ENCODE measurements at regions not wholly inside any gene's neighbourhood (a gene's known extent, or its start where the extent isn't known, plus 50 kb on each side); places are given as distances from the start of the nearest gene placed in this dataset.
A peak's percentile ranks its signal among the peaks of the same experiment; 100 is the strongest.

DNA sequence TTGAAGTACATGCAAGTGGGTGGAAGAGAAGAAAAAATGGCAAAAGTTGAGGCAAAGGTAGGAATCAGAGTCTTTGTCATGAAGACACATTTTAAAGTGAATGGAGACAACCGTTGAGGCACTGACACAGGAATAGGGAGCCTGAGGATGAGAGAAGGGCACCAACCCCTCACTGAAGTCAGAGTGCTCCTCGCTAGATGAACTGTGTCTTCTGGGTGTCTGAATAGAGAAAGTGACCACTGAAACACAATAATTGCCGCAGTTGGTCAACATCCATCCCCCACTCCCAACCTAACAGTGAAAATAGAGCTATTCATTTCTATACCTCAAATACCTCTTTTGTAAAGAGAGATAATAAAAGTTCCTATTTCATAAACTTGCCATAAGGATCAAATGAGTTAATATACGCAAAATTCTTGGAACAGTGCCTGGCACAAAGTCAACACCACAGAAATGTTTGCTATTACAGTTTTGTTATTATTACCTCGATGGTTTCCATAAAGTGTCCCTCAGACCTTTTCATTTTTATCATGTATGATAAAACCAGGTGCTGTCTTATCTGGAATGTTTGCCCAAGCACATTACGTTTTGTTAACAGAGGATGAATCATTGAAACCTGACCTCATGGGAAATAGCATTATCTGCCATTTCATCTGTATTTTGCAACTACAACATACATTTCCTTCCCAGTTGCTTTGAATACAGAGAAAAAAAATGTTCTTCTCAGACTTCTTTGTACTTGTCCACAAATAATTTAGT lies 61.8 kb upstream of the SP4 start:
- Histone ChIP-seq H3K9me3 (ENCODE audit: low read length) (no peaks in the 10 kb centered on the region), H3K4me1 (ENCODE audit: insufficient read depth, low read length) (peaks cover 28% of the 10 kb centered on the region), H3K27ac (ENCODE audit: low read length) (peak overlapping the region; percentile 86), H3K79me2 (ENCODE audit: low read length) (no peaks in the 10 kb centered on the region), H3K27me3 (ENCODE audit: low read length) (no peaks in the 10 kb centered on the region), H3K36me3 (ENCODE audit: low read depth, low read length) (no peaks in the 10 kb centered on the region), H3K9ac (ENCODE audit: low read length) (peak overlapping the region; percentile 50), H3K4me3 (ENCODE audit: low read length) (no peak overlapping the region; the same call in 1 of the 2 replicates), H3K4me2 (ENCODE audit: low read length) (peak overlapping the region; percentile 69), H3F3A (ENCODE audit: low read length, unreplicated experiment) (no peaks in the 10 kb centered on the region), H4K20me1 (ENCODE audit: low read length) (no peaks in the 10 kb centered on the region), H3K9me2 (replicated peaks; ENCODE audit: low read length) (no peaks in the 10 kb centered on the region), H2AFZ (ENCODE audit: low read length) (no peak overlapping the region)
- TF ChIP-seq EZH2phosphoT487 (IDR thresholded peaks at IDR 0.05; ENCODE audit: borderline replicate concordance, low read length) (no peak), EZH2 (IDR thresholded peaks at IDR 0.05; ENCODE audit: low read length, unreplicated experiment) (no peak)
- TF ChIP-seq, protein P1, sequence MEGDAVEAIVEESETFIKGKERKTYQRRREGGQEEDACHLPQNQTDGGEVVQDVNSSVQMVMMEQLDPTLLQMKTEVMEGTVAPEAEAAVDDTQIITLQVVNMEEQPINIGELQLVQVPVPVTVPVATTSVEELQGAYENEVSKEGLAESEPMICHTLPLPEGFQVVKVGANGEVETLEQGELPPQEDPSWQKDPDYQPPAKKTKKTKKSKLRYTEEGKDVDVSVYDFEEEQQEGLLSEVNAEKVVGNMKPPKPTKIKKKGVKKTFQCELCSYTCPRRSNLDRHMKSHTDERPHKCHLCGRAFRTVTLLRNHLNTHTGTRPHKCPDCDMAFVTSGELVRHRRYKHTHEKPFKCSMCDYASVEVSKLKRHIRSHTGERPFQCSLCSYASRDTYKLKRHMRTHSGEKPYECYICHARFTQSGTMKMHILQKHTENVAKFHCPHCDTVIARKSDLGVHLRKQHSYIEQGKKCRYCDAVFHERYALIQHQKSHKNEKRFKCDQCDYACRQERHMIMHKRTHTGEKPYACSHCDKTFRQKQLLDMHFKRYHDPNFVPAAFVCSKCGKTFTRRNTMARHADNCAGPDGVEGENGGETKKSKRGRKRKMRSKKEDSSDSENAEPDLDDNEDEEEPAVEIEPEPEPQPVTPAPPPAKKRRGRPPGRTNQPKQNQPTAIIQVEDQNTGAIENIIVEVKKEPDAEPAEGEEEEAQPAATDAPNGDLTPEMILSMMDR (conservative IDR thresholded peaks at IDR 0.05; ENCODE audit: low read depth, low read length): no peak
- POLR2A ChIA-PET (ENCODE audit: unreplicated experiment): no interaction called here
- CTCF ChIA-PET: no interaction called here
- no TSS peak for BruUV-seq (replicated peaks)
- ATAC-seq (peak; percentile 77), DNase-seq (peak; percentile 90)
- intact Hi-C loops (cut with micrococcal nuclease): no loop called here

DNA sequence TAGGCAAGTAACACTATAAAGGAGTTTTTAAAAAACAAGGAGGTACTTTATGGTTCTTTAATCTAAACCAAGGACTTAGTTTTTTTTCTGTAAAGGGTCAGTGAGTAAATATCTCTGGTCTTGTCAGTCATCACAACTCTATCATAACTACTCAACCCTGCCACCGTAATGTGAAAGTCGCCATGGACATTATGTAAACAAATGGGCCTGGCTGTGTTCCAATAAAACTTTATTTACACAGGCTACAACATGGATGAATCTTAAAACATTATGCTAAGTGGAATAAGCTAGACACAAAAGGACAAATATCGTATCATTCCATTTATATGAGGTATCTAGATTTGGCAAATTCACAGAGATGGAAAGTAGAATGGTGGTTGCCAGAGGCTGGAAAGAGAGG lies 60.8 kb upstream of the SP4 start:
- peak overlapping the region; percentile 50 for H3K9ac ChIP-seq (ENCODE audit: low read length)
- H3K27ac ChIP-seq (ENCODE audit: low read length): peak overlapping the region; percentile 84
- H3K9me2 ChIP-seq (replicated peaks; ENCODE audit: low read length): no peaks in the 10 kb centered on the region
- peak overlapping the region; percentile 69 for H3K4me2 ChIP-seq (ENCODE audit: low read length)
- BruUV-seq (replicated peaks): no TSS peak
- no peaks in the 10 kb centered on the region for H3K79me2 ChIP-seq (ENCODE audit: low read length)
- no peaks in the 10 kb centered on the region for H3K9me3 ChIP-seq (ENCODE audit: low read length)
- no peaks in the 10 kb centered on the region for H3K27me3 ChIP-seq (ENCODE audit: low read length)
- intact Hi-C loops (cut with micrococcal nuclease): no loop called here
- no peak overlapping the region for H2AFZ ChIP-seq (ENCODE audit: low read length)
- peaks cover 28% of the 10 kb centered on the region for H3K4me1 ChIP-seq (ENCODE audit: insufficient read depth, low read length)
- peak; percentile 71 for DNase-seq
- H3K4me3 ChIP-seq (ENCODE audit: low read length): no peak overlapping the region; the same call in 1 of the 2 replicates
- TF ChIP-seq EZH2 (IDR thresholded peaks at IDR 0.05; ENCODE audit: low read length, unreplicated experiment): no peak
- TF ChIP-seq, protein P1 (conservative IDR thresholded peaks at IDR 0.05; ENCODE audit: low read depth, low read length): no peak
- TF ChIP-seq EZH2phosphoT487 (IDR thresholded peaks at IDR 0.05; ENCODE audit: borderline replicate concordance, low read length): no peak
- ChIA-PET POLR2A (ENCODE audit: unreplicated experiment) (no interaction called here), CTCF (no interaction called here)
- H4K20me1 ChIP-seq (ENCODE audit: low read length): no peaks in the 10 kb centered on the region
- no peaks in the 10 kb centered on the region for H3K36me3 ChIP-seq (ENCODE audit: low read depth, low read length)
- no peaks in the 10 kb centered on the region for H3F3A ChIP-seq (ENCODE audit: low read length, unreplicated experiment)
- ATAC-seq: no peak

DNA sequence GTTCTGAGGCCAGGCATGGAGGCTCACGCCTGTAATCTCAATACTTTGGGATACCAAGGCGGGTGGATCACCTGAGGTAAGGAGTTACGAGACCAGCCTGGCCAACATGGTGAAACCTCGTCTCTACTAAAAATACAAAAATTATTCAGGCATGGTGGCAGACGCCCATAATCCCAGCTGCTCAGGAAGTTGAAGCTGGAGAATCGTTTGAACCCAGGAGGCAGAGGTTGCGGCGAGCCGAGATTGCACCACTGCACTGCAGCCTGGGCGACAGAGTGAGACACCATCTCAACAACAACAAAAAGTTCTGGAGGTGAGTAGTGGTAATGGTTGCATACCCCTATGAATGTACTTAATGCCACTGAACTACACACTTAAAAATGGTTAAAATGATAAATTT lies 60.3 kb upstream of the SP4 start:
- CTCF ChIA-PET: no interaction called here
- Histone ChIP-seq H3K9me2 (replicated peaks; ENCODE audit: low read length) (no peaks in the 10 kb centered on the region), H3K9me3 (ENCODE audit: low read length) (no peaks in the 10 kb centered on the region), H3K27ac (ENCODE audit: low read length) (peak overlapping the region; percentile 84), H3K9ac (ENCODE audit: low read length) (no peak overlapping the region), H4K20me1 (ENCODE audit: low read length) (no peaks in the 10 kb centered on the region), H2AFZ (ENCODE audit: low read length) (no peak overlapping the region), H3F3A (ENCODE audit: low read length, unreplicated experiment) (no peaks in the 10 kb centered on the region), H3K79me2 (ENCODE audit: low read length) (no peaks in the 10 kb centered on the region), H3K4me3 (ENCODE audit: low read length) (no peak overlapping the region), H3K4me1 (ENCODE audit: insufficient read depth, low read length) (peaks cover 28% of the 10 kb centered on the region), H3K36me3 (ENCODE audit: low read depth, low read length) (no peaks in the 10 kb centered on the region), H3K27me3 (ENCODE audit: low read length) (no peaks in the 10 kb centered on the region), H3K4me2 (ENCODE audit: low read length) (0 out of 2 replicates have a peak overlapping the region, but pooled peaks have one; percentile 69)
- no TSS peak for BruUV-seq (replicated peaks)
- no peak for TF ChIP-seq EZH2 (IDR thresholded peaks at IDR 0.05; ENCODE audit: low read length, unreplicated experiment)
- TF ChIP-seq, protein P1 (conservative IDR thresholded peaks at IDR 0.05; ENCODE audit: low read depth, low read length): no peak
- no peak for TF ChIP-seq EZH2phosphoT487 (IDR thresholded peaks at IDR 0.05; ENCODE audit: borderline replicate concordance, low read length)
- POLR2A ChIA-PET (ENCODE audit: unreplicated experiment): no interaction called here
- intact Hi-C loops (cut with micrococcal nuclease): no loop called here
- no peak for DNase-seq
- ATAC-seq: no peak
